ENCODE measurements at regions not wholly inside any gene's neighbourhood (a gene's known extent, or its start where the extent isn't known, plus 50 kb on each side); places are given as distances from the start of the nearest gene placed in this dataset.

DNA sequence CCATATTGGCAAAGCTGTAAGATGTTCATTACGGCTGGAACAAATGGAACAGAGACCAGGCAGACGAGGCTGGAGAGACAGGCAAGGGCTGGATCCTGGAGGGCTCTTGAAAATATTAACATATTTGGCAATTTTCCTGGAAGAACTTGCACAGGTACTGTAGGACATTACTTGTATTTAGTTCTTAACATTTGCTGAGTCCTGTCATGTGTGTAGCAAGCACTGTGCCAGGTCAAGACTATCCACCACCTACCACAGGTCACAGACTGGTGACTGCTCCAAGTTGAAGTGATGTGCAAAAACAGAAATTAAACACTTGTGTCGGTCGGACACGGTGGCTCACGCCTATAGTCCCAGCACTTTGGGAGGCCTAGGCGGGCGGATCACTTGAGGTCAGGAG lies 58.7 kb upstream of the TNRC6B start:
- TF ChIP-seq EZH2 (IDR thresholded peaks at IDR 0.05; ENCODE audit: insufficient read depth, low read length): no peak
- Histone ChIP-seq H3K4me2 (ENCODE audit: low read length) (no peak overlapping the region), H3K4me1 (ENCODE audit: insufficient read depth, low read length) (no peaks in the 10 kb centered on the region), H3K4me3 (ENCODE audit: insufficient read depth, low read depth, low read length) (no peak overlapping the region), H2AFZ (ENCODE audit: low read depth, low read length) (no peak overlapping the region), H3K27ac (ENCODE audit: low read depth, low read length) (no peak overlapping the region), H3K27me3 (ENCODE audit: insufficient read depth, low read length) (no peaks in the 10 kb centered on the region), H4K20me1 (ENCODE audit: insufficient read depth, low read length) (peaks cover 9% of the 10 kb centered on the region), H3K9ac (ENCODE audit: low read length) (no peak overlapping the region), H3K79me2 (ENCODE audit: insufficient read depth, low read length) (no peaks in the 10 kb centered on the region), H3K9me3 (ENCODE audit: insufficient read depth, low read depth, low read length) (no peaks in the 10 kb centered on the region), H3K36me3 (ENCODE audit: insufficient read depth, low read length) (no peaks in the 10 kb centered on the region)
- no peak for FAIRE-seq
- no peaks in the 10 kb centered on the region for H3K4me1 Mint-ChIP-seq (ENCODE audit: low read depth, unreplicated experiment)
- no peak overlapping the region for H3K27ac Mint-ChIP-seq (ENCODE audit: unreplicated experiment)
- no peak overlapping the region for H3K4me3 Mint-ChIP-seq (ENCODE audit: unreplicated experiment)
- peaks cover 3% of the 10 kb centered on the region for H3K27me3 Mint-ChIP-seq (ENCODE audit: low read depth, unreplicated experiment)
- no peaks in the 10 kb centered on the region for H3K36me3 Mint-ChIP-seq (ENCODE audit: low read depth, unreplicated experiment)
- no peaks in the 10 kb centered on the region for H3K9me3 Mint-ChIP-seq (ENCODE audit: unreplicated experiment)
- DNase-seq (ENCODE audit: low read depth): no peak

GRCh38 chr22:40120848-40121247 lies 56.9 kb upstream of the TNRC6B start:
- no peaks in the 10 kb centered on the region for H3K79me2 ChIP-seq (ENCODE audit: insufficient read depth, low read length)
- Mint-ChIP-seq H3K4me1 (ENCODE audit: low read depth, unreplicated experiment) (peaks cover 5% of the 10 kb centered on the region), H3K9me3 (ENCODE audit: unreplicated experiment) (no peaks in the 10 kb centered on the region), H3K36me3 (ENCODE audit: low read depth, unreplicated experiment) (no peaks in the 10 kb centered on the region), H3K4me3 (ENCODE audit: unreplicated experiment) (no peak overlapping the region), H3K27me3 (ENCODE audit: low read depth, unreplicated experiment) (no peaks in the 10 kb centered on the region), H3K27ac (ENCODE audit: unreplicated experiment) (no peak overlapping the region)
- H4K20me1 ChIP-seq (ENCODE audit: insufficient read depth, low read length): no peaks in the 10 kb centered on the region
- no peaks in the 10 kb centered on the region for H3K4me1 ChIP-seq (ENCODE audit: insufficient read depth, low read length)
- FAIRE-seq (no peak), DNase-seq (ENCODE audit: low read depth) (no peak)
- no peaks in the 10 kb centered on the region for H3K9me3 ChIP-seq (ENCODE audit: insufficient read depth, low read depth, low read length)
- H2AFZ ChIP-seq (ENCODE audit: low read depth, low read length): no peak overlapping the region
- TF ChIP-seq CTCF (IDR thresholded peaks at IDR 0.05; ENCODE audit: insufficient read depth, low read depth, low read length) (no peak), EZH2 (IDR thresholded peaks at IDR 0.05; ENCODE audit: insufficient read depth, low read length) (no peak)
- no peaks in the 10 kb centered on the region for H3K36me3 ChIP-seq (ENCODE audit: insufficient read depth, low read length)
- no peak overlapping the region for H3K27ac ChIP-seq (ENCODE audit: low read depth, low read length)
- H3K4me2 ChIP-seq (ENCODE audit: low read length): no peak overlapping the region
- no peak overlapping the region for H3K9ac ChIP-seq (ENCODE audit: low read length)
- H3K27me3 ChIP-seq (ENCODE audit: insufficient read depth, low read length): no peaks in the 10 kb centered on the region
- H3K4me3 ChIP-seq (ENCODE audit: insufficient read depth, low read depth, low read length): no peak overlapping the region

DNA sequence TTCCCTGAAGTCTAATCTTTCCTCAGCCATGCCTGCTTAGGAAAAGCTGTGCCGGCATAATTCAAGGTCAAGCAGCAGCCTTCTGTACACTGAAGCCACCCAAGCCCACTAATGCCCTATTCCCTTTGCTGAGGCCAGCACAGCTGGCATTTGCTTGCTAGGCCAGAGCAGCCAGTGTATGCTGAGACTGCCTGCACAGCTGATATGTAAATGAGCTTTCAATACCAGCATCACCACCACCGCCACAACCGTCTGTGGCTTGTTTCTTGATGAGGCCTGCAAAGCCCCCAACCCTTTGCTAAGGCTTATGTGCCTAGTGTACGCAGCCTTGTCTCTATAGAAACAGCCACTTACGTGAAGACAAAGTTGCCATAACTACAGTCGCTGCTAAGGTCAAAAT lies 56.3 kb upstream of the TNRC6B start:
- Histone ChIP-seq H4K20me1 (ENCODE audit: insufficient read depth, low read length) (no peaks in the 10 kb centered on the region), H3K4me3 (ENCODE audit: insufficient read depth, low read depth, low read length) (no peak overlapping the region), H2AFZ (ENCODE audit: low read depth, low read length) (no peak overlapping the region), H3K27ac (ENCODE audit: low read depth, low read length) (no peak overlapping the region), H3K9ac (ENCODE audit: low read length) (no peak overlapping the region), H3K79me2 (ENCODE audit: insufficient read depth, low read length) (no peaks in the 10 kb centered on the region), H3K36me3 (ENCODE audit: insufficient read depth, low read length) (no peaks in the 10 kb centered on the region), H3K9me3 (ENCODE audit: insufficient read depth, low read depth, low read length) (no peaks in the 10 kb centered on the region), H3K27me3 (ENCODE audit: insufficient read depth, low read length) (no peaks in the 10 kb centered on the region), H3K4me2 (ENCODE audit: low read length) (no peak overlapping the region), H3K4me1 (ENCODE audit: insufficient read depth, low read length) (no peaks in the 10 kb centered on the region)
- Mint-ChIP-seq H3K4me1 (ENCODE audit: low read depth, unreplicated experiment) (peaks cover 5% of the 10 kb centered on the region), H3K27ac (ENCODE audit: unreplicated experiment) (no peak overlapping the region), H3K27me3 (ENCODE audit: low read depth, unreplicated experiment) (no peaks in the 10 kb centered on the region), H3K36me3 (ENCODE audit: low read depth, unreplicated experiment) (no peaks in the 10 kb centered on the region), H3K9me3 (ENCODE audit: unreplicated experiment) (no peaks in the 10 kb centered on the region), H3K4me3 (ENCODE audit: unreplicated experiment) (no peak overlapping the region)
- FAIRE-seq: no peak
- TF ChIP-seq EZH2 (IDR thresholded peaks at IDR 0.05; ENCODE audit: insufficient read depth, low read length): no peak
- no peak for TF ChIP-seq CTCF (IDR thresholded peaks at IDR 0.05; ENCODE audit: insufficient read depth, low read depth, low read length)
- DNase-seq (ENCODE audit: low read depth): no peak

Data from astrocyte (in vitro differentiated cells and primary cell).